ENCODE measurements at regions not wholly inside any gene's neighbourhood (a gene's known extent, or its start where the extent isn't known, plus 50 kb on each side); places are given as distances from the start of the nearest gene placed in this dataset.
"Not testable (repeated sequence)": the region's sequence is repeated elsewhere in the genome, so short reads cannot be mapped to it uniquely, and the experiment has no call there.

GRCh38 chr1:105459759-105460158 is 1596.7 kb upstream of the PRMT6 start:
- no peaks in the 10 kb centered on the region for H3K79me2 ChIP-seq (ENCODE audit: control insufficient read depth, insufficient read depth, low read length, unreplicated experiment)
- H2AFZ ChIP-seq (ENCODE audit: low read length, unreplicated experiment) = no peak overlapping the region
- no peaks in the 10 kb centered on the region for H3K36me3 ChIP-seq (ENCODE audit: insufficient read depth, low read length)
- no peak overlapping the region for H3K4me3 ChIP-seq (ENCODE audit: low read depth, low read length)
- H3K27ac ChIP-seq (ENCODE audit: low read depth, low read length) = no peak overlapping the region
- no peaks in the 10 kb centered on the region for H3K27me3 ChIP-seq (ENCODE audit: insufficient read depth, low read length)
- H3K4me1 ChIP-seq (ENCODE audit: control insufficient read depth, insufficient read depth, low read length, unreplicated experiment) = no peaks in the 10 kb centered on the region

GRCh38 chr1:105462308-105462707 is 1594.2 kb upstream of the PRMT6 start:
- H3K4me3 ChIP-seq (ENCODE audit: low read depth, low read length) = no peak overlapping the region
- no peaks in the 10 kb centered on the region for H3K27me3 ChIP-seq (ENCODE audit: insufficient read depth, low read length)
- no peak overlapping the region for H2AFZ ChIP-seq (ENCODE audit: low read length, unreplicated experiment)

GRCh38 chr1:105467549-105467948 is 1588.9 kb upstream of the PRMT6 start:
- no peaks in the 10 kb centered on the region for H3K27me3 ChIP-seq (ENCODE audit: insufficient read depth, low read length)
- H3K36me3 ChIP-seq (ENCODE audit: insufficient read depth, low read length) = no peaks in the 10 kb centered on the region
- no peak overlapping the region for H3K4me3 ChIP-seq (ENCODE audit: low read depth, low read length)
- no peaks in the 10 kb centered on the region for H3K4me1 ChIP-seq (ENCODE audit: control insufficient read depth, insufficient read depth, low read length, unreplicated experiment)
- no peak overlapping the region for H2AFZ ChIP-seq (ENCODE audit: low read length, unreplicated experiment)
- no peaks in the 10 kb centered on the region for H3K79me2 ChIP-seq (ENCODE audit: control insufficient read depth, insufficient read depth, low read length, unreplicated experiment)
- no peak overlapping the region for H3K27ac ChIP-seq (ENCODE audit: low read depth, low read length)

More at GRCh38 chr1:105462308-105462707, 1594.2 kb upstream of the PRMT6 start:
- Histone ChIP-seq H3K36me3 (ENCODE audit: insufficient read depth, low read length) (no peaks in the 10 kb centered on the region), H3K79me2 (ENCODE audit: control insufficient read depth, insufficient read depth, low read length, unreplicated experiment) (no peaks in the 10 kb centered on the region), H3K27ac (ENCODE audit: low read depth, low read length) (no peak overlapping the region), H3K4me1 (ENCODE audit: control insufficient read depth, insufficient read depth, low read length, unreplicated experiment) (no peaks in the 10 kb centered on the region)

GRCh38 chr1:105470541-105470940 is 1585.9 kb upstream of the PRMT6 start:
- H3K36me3 ChIP-seq (ENCODE audit: insufficient read depth, low read length); H3K4me3 ChIP-seq (ENCODE audit: low read depth, low read length); H3K27ac ChIP-seq (ENCODE audit: low read depth, low read length); H3K27me3 ChIP-seq (ENCODE audit: insufficient read depth, low read length); H2AFZ ChIP-seq (ENCODE audit: low read length, unreplicated experiment); H3K4me1 ChIP-seq (ENCODE audit: control insufficient read depth, insufficient read depth, low read length, unreplicated experiment); H3K79me2 ChIP-seq (ENCODE audit: control insufficient read depth, insufficient read depth, low read length, unreplicated experiment): not testable (repeated sequence)

GRCh38 chr1:105483436-105483835 is 1573.0 kb upstream of the PRMT6 start:
- Histone ChIP-seq H2AFZ (ENCODE audit: low read length, unreplicated experiment) (no peak overlapping the region), H3K4me3 (ENCODE audit: low read depth, low read length) (no peak overlapping the region), H3K79me2 (ENCODE audit: control insufficient read depth, insufficient read depth, low read length, unreplicated experiment) (no peaks in the 10 kb centered on the region), H3K27me3 (ENCODE audit: insufficient read depth, low read length) (no peaks in the 10 kb centered on the region), H3K27ac (ENCODE audit: low read depth, low read length) (no peak overlapping the region), H3K4me1 (ENCODE audit: control insufficient read depth, insufficient read depth, low read length, unreplicated experiment) (no peaks in the 10 kb centered on the region), H3K36me3 (ENCODE audit: insufficient read depth, low read length) (no peaks in the 10 kb centered on the region)

GRCh38 chr1:105485207-105485606 is 1571.3 kb upstream of the PRMT6 start:
- Histone ChIP-seq H2AFZ (ENCODE audit: low read length, unreplicated experiment) (no peak overlapping the region), H3K27me3 (ENCODE audit: insufficient read depth, low read length) (no peaks in the 10 kb centered on the region), H3K27ac (ENCODE audit: low read depth, low read length) (no peak overlapping the region)

GRCh38 chr1:105492921-105493320 is 1563.6 kb upstream of the PRMT6 start:
- Histone ChIP-seq H3K4me1 (ENCODE audit: control insufficient read depth, insufficient read depth, low read length, unreplicated experiment) (no peaks in the 10 kb centered on the region), H3K79me2 (ENCODE audit: control insufficient read depth, insufficient read depth, low read length, unreplicated experiment) (no peaks in the 10 kb centered on the region), H2AFZ (ENCODE audit: low read length, unreplicated experiment) (no peak overlapping the region), H3K4me3 (ENCODE audit: low read depth, low read length) (no peak overlapping the region), H3K27me3 (ENCODE audit: insufficient read depth, low read length) (no peaks in the 10 kb centered on the region), H3K27ac (ENCODE audit: low read depth, low read length) (no peak overlapping the region), H3K36me3 (ENCODE audit: insufficient read depth, low read length) (no peaks in the 10 kb centered on the region)

More at GRCh38 chr1:105485207-105485606, 1571.3 kb upstream of the PRMT6 start:
- Histone ChIP-seq H3K79me2 (ENCODE audit: control insufficient read depth, insufficient read depth, low read length, unreplicated experiment) (no peaks in the 10 kb centered on the region), H3K4me1 (ENCODE audit: control insufficient read depth, insufficient read depth, low read length, unreplicated experiment) (no peaks in the 10 kb centered on the region), H3K36me3 (ENCODE audit: insufficient read depth, low read length) (no peaks in the 10 kb centered on the region), H3K4me3 (ENCODE audit: low read depth, low read length) (no peak overlapping the region)

- H3K79me2 ChIP-seq (ENCODE audit: control insufficient read depth, insufficient read depth, low read length, unreplicated experiment) = no peaks in the 10 kb centered on the region
- no peaks in the 10 kb centered on the region for H3K4me1 ChIP-seq (ENCODE audit: control insufficient read depth, insufficient read depth, low read length, unreplicated experiment)
- H2AFZ ChIP-seq (ENCODE audit: low read length, unreplicated experiment) = no peak overlapping the region
- H3K4me3 ChIP-seq (ENCODE audit: low read depth, low read length) = no peak overlapping the region
- H3K36me3 ChIP-seq (ENCODE audit: insufficient read depth, low read length) = no peaks in the 10 kb centered on the region
- H3K27me3 ChIP-seq (ENCODE audit: insufficient read depth, low read length) = no peaks in the 10 kb centered on the region
- no peak overlapping the region for H3K27ac ChIP-seq (ENCODE audit: low read depth, low read length)
These were observed 1540.4 kb upstream of the PRMT6 start for GRCh38 chr1:105516068-105516467.

- H3K4me1 ChIP-seq (ENCODE audit: control insufficient read depth, insufficient read depth, low read length, unreplicated experiment) = no peaks in the 10 kb centered on the region
- no peak overlapping the region for H2AFZ ChIP-seq (ENCODE audit: low read length, unreplicated experiment)
- no peaks in the 10 kb centered on the region for H3K27me3 ChIP-seq (ENCODE audit: insufficient read depth, low read length)
- H3K27ac ChIP-seq (ENCODE audit: low read depth, low read length) = no peak overlapping the region
- H3K36me3 ChIP-seq (ENCODE audit: insufficient read depth, low read length) = no peaks in the 10 kb centered on the region
- H3K4me3 ChIP-seq (ENCODE audit: low read depth, low read length) = no peak overlapping the region
- no peaks in the 10 kb centered on the region for H3K79me2 ChIP-seq (ENCODE audit: control insufficient read depth, insufficient read depth, low read length, unreplicated experiment)
These were observed 1522.5 kb upstream of the PRMT6 start for GRCh38 chr1:105533996-105534395.

GRCh38 chr1:105544475-105544874 is 1512.0 kb upstream of the PRMT6 start:
- Histone ChIP-seq H2AFZ (ENCODE audit: low read length, unreplicated experiment) (no peak overlapping the region), H3K79me2 (ENCODE audit: control insufficient read depth, insufficient read depth, low read length, unreplicated experiment) (no peaks in the 10 kb centered on the region)

GRCh38 chr1:105556266-105556665 is 1500.2 kb upstream of the PRMT6 start:
- no peak overlapping the region for H3K27ac ChIP-seq (ENCODE audit: low read depth, low read length)
- H3K4me3 ChIP-seq (ENCODE audit: low read depth, low read length) = no peak overlapping the region
- H3K79me2 ChIP-seq (ENCODE audit: control insufficient read depth, insufficient read depth, low read length, unreplicated experiment) = no peaks in the 10 kb centered on the region
- H3K4me1 ChIP-seq (ENCODE audit: control insufficient read depth, insufficient read depth, low read length, unreplicated experiment) = no peaks in the 10 kb centered on the region
- H2AFZ ChIP-seq (ENCODE audit: low read length, unreplicated experiment) = no peak overlapping the region
- H3K27me3 ChIP-seq (ENCODE audit: insufficient read depth, low read length) = no peaks in the 10 kb centered on the region
- no peaks in the 10 kb centered on the region for H3K36me3 ChIP-seq (ENCODE audit: insufficient read depth, low read length)

More at GRCh38 chr1:105544475-105544874, 1512.0 kb upstream of the PRMT6 start:
- no peaks in the 10 kb centered on the region for H3K36me3 ChIP-seq (ENCODE audit: insufficient read depth, low read length)
- peak overlapping the region; percentile 46 for H3K27ac ChIP-seq (ENCODE audit: low read depth, low read length)
- H3K4me3 ChIP-seq (ENCODE audit: low read depth, low read length) = no peak overlapping the region
- no peaks in the 10 kb centered on the region for H3K27me3 ChIP-seq (ENCODE audit: insufficient read depth, low read length)
- peaks cover 5% of the 10 kb centered on the region for H3K4me1 ChIP-seq (ENCODE audit: control insufficient read depth, insufficient read depth, low read length, unreplicated experiment)

Measured in ACC112 (cell line).